ENCODE measurements at regions not wholly inside any gene's neighbourhood (a gene's known extent, or its start where the extent isn't known, plus 50 kb on each side); places are given as distances from the start of the nearest gene placed in this dataset.
A peak's percentile ranks its signal among the peaks of the same experiment; 100 is the strongest.

DNA sequence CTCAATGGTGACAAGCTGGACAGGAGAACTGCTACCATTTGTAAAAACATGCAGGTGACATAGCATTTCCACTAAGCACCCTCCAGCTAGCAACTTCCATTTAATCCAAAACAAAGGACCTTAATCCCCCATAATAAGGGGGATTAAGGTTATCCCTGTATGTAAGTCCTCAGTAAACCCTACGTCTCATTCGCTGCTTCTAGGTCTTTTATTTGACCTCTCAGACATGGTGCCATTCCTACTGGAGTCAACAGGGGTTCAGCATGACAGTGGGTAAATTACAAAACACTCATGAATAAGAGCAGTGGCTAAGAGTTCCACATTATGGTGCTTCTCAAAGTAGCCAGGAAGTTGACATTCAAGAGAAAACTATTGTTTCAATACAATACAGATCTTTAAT is 121.8 kb upstream of the CAV2 start:
- intact Hi-C loops (cut with DNase I; ENCODE audit: low total_unique reads), result no loop called here
- no peak overlapping the region for H3K27ac ChIP-seq
- H3K4me3 ChIP-seq, result no peak overlapping the region
- no peaks in the 10 kb centered on the region for H3K27me3 ChIP-seq
- H3K9me3 ChIP-seq, result no peaks in the 10 kb centered on the region
- H3K4me1 ChIP-seq, result no peaks in the 10 kb centered on the region
- no peak for TF ChIP-seq POLR2A (IDR thresholded peaks at IDR 0.05)
- TF ChIP-seq, protein P1, sequence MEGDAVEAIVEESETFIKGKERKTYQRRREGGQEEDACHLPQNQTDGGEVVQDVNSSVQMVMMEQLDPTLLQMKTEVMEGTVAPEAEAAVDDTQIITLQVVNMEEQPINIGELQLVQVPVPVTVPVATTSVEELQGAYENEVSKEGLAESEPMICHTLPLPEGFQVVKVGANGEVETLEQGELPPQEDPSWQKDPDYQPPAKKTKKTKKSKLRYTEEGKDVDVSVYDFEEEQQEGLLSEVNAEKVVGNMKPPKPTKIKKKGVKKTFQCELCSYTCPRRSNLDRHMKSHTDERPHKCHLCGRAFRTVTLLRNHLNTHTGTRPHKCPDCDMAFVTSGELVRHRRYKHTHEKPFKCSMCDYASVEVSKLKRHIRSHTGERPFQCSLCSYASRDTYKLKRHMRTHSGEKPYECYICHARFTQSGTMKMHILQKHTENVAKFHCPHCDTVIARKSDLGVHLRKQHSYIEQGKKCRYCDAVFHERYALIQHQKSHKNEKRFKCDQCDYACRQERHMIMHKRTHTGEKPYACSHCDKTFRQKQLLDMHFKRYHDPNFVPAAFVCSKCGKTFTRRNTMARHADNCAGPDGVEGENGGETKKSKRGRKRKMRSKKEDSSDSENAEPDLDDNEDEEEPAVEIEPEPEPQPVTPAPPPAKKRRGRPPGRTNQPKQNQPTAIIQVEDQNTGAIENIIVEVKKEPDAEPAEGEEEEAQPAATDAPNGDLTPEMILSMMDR (IDR thresholded peaks at IDR 0.05), result no peak
- H3K36me3 ChIP-seq, result no peaks in the 10 kb centered on the region
- no peak for DNase-seq

DNA sequence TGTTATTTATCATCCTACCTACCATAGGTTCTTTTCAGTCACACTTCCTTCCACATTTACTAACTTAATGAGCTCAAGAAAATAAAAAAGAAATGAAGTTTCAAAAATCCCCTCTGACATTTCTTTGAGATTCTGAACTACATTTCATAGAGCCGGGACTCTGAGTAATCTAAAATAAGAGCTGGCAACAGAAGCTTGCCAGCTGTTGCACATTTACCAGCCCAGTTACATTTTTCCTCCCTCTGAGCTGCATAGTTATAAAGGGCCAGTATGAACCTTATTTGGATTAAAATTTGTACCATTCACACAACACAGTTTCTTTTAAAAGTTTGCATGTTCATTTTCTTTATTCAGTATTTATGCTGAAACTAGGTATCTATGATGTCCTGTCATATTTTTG is 119.5 kb upstream of the CAV2 start:
- Histone ChIP-seq H3K4me1 (no peaks in the 10 kb centered on the region), H3K4me3 (no peak overlapping the region), H3K27ac (peak overlapping the region in 1 of 2 donors; percentile 16), H3K27me3 (no peaks in the 10 kb centered on the region), H3K9me3 (no peaks in the 10 kb centered on the region), H3K36me3 (no peaks in the 10 kb centered on the region)
- no peak for DNase-seq
- intact Hi-C loops (cut with DNase I; ENCODE audit: low total_unique reads), result no loop called here
- TF ChIP-seq POLR2A (IDR thresholded peaks at IDR 0.05), result no peak
- TF ChIP-seq, protein P1 (IDR thresholded peaks at IDR 0.05), result no peak

DNA sequence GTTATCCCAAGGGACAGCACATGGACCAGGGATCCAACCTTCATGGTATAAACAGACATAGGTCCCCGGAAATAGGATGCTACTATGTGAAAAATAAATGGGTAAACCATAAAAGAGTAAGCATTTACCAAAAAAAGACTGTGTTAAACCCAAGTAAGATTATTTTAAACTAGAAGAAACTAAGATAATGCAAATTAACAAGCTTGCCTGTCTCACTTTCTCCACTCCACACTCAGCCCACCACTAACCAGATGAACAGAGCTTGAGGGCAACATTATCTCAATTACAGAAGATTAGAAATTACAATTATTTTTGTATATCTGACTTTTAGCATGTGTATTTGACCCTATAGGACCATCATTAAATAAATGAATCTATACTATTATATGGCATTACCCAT is 117.2 kb upstream of the CAV2 start:
- intact Hi-C loops (cut with DNase I; ENCODE audit: low total_unique reads), result no loop called here
- Histone ChIP-seq H3K9me3 (no peaks in the 10 kb centered on the region), H3K36me3 (no peaks in the 10 kb centered on the region), H3K4me3 (no peak overlapping the region), H3K4me1 (no peaks in the 10 kb centered on the region), H3K27ac (no peak overlapping the region), H3K27me3 (no peaks in the 10 kb centered on the region)
- DNase-seq, result no peak
- no peak for TF ChIP-seq POLR2A (IDR thresholded peaks at IDR 0.05)
- TF ChIP-seq, protein P1 (IDR thresholded peaks at IDR 0.05), result no peak

DNA sequence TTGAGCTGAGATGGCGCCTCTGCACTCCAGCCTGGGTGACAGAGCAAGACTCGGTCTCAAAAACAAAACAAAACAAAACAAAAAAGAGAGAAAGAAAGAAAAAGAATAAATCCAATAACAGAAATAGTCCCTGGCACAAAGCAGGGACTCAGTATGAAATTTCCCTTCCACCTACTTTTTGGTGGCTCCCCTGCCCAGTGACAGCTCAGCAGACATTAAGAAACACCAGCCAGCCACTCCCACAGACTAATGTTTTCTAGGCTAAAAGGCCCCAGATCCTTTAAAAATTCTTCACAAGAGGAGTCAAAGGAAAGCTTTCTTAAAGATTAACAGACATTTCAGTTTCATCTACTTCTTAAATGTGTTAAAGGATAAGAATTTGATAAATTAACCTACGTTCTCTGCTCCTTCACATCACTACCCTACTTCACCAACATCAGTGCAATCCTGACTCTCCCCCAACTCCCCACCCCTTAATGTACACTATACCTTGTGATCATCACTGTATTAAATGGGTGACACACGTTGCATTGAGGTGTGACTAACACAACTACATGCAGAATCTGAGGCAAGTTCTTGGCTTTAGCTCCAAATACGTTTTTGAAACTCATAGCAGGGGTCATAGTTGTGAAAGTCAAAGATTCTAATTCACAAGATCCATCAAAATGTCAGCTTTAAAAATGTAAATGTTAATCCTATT is 114.5 kb upstream of the CAV2 start:
- TF ChIP-seq, protein P1 (IDR thresholded peaks at IDR 0.05), result no peak
- no peak for TF ChIP-seq POLR2A (IDR thresholded peaks at IDR 0.05)
- DNase-seq, result no peak
- Histone ChIP-seq H3K27ac (no peak overlapping the region), H3K4me1 (no peaks in the 10 kb centered on the region), H3K4me3 (no peak overlapping the region), H3K9me3 (no peaks in the 10 kb centered on the region), H3K36me3 (no peaks in the 10 kb centered on the region), H3K27me3 (no peaks in the 10 kb centered on the region)
- intact Hi-C loops (cut with DNase I; ENCODE audit: low total_unique reads), result no loop called here

DNA sequence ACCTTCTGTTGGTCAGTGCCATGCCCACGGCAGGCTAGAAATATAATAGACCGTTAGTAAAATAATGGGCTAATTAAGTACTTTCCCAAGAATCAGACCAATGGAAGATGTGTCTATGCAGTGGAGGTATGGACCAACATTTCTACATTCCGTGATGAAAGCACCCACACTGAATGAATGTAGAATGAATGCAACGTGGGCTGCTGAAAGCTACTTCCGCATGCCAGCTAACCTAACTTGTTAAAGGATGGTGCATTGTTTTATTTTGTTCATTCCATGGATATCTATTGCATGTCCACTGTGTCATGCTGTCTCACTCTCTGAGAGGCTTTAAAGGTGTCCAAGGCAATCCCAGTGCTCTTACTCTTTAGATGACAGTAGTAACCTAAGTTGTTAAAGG is 112.9 kb upstream of the CAV2 start:
- no peaks in the 10 kb centered on the region for H3K36me3 ChIP-seq
- no peaks in the 10 kb centered on the region for H3K4me1 ChIP-seq
- intact Hi-C loops (cut with DNase I; ENCODE audit: low total_unique reads), result no loop called here
- no peak for TF ChIP-seq POLR2A (IDR thresholded peaks at IDR 0.05)
- TF ChIP-seq, protein P1 (IDR thresholded peaks at IDR 0.05), result no peak
- H3K27ac ChIP-seq, result no peak overlapping the region
- H3K27me3 ChIP-seq, result no peaks in the 10 kb centered on the region
- no peak overlapping the region for H3K4me3 ChIP-seq
- H3K9me3 ChIP-seq, result no peaks in the 10 kb centered on the region
- DNase-seq, result no peak

Data from uterus (tissue), 3 donors.